Neural cell (in vitro differentiated cells): ENCODE measurements at regions not wholly inside any gene's neighbourhood (a gene's known extent, or its start where the extent isn't known, plus 50 kb on each side); places are given as distances from the start of the nearest gene placed in this dataset.

Experiments
- H2AFZ ChIP-seq: fragments of 200-600, 300-800 bp; sonication (generic), shearing (Covaris generic); 2 replicates; pipeline ENCODE4 v1.6.0; 2014; ENCODE audit warnings: low read depth, mild to moderate bottlenecking, antibody characterized with exemption, low read length, moderate library complexity
- H3F3A ChIP-seq: fragments of 200-600 bp; shearing (Covaris generic); 2 replicates; pipeline ENCODE4 v1.6.1; 2016; ENCODE audit warnings: mild to moderate bottlenecking, moderate library complexity, mixed read lengths, antibody characterized with exemption, low read length; ENCODE audit not compliant: insufficient read depth, poor library complexity, severe bottlenecking
- H3K27ac ChIP-seq: fragments of 200-600, 300-800 bp; sonication (generic), shearing (Covaris generic); 2 replicates; pipeline ENCODE4 v1.5.1; 2014; ENCODE audit warnings: mild to moderate bottlenecking, low read length, moderate library complexity
- H3K27me3 ChIP-seq: fragments of 300-800, 200-600 bp; sonication (generic), shearing (Covaris generic); 2 replicates; pipeline ENCODE4 v1.6.0; 2014; ENCODE audit warnings: mild to moderate bottlenecking, low read depth, low read length, moderate library complexity; ENCODE audit not compliant: insufficient read depth
- H3K36me3 ChIP-seq: fragments of 300-800, 200-600 bp; sonication (generic), shearing (Covaris generic); 2 replicates; pipeline ENCODE4 v1.5.1; 2014; ENCODE audit warnings: mild to moderate bottlenecking, antibody characterized with exemption, low read length, moderate library complexity; ENCODE audit not compliant: insufficient read depth
- H3K4me2 ChIP-seq: fragments of 300-800, 200-600 bp; sonication (generic), shearing (Covaris generic); 2 replicates; pipeline ENCODE4 v1.6.0; 2014; ENCODE audit warnings: mild to moderate bottlenecking, low read length
- H3K4me3 ChIP-seq: fragments of 300-800, 200-600 bp; sonication (generic), shearing (Covaris generic); 2 replicates; pipeline ENCODE4 v1.5.1; 2014; ENCODE audit warnings: mild to moderate bottlenecking, low read length, moderate library complexity
- H3K79me2 ChIP-seq: fragments of 200-600 bp; shearing (Covaris generic); replicated peaks from 2 replicates; pipeline ENCODE4 v1.6.0; 2014; ENCODE audit warnings: mild to moderate bottlenecking, low read length, moderate library complexity; ENCODE audit not compliant: insufficient read depth
- H3K9ac ChIP-seq: fragments of 300-800, 200-600 bp; sonication (generic), shearing (Covaris generic); 2 replicates; pipeline ENCODE4 v1.6.1; 2016; ENCODE audit warnings: mild to moderate bottlenecking, low read length, mixed read lengths
- H3K9me2 ChIP-seq: fragments of 200-600 bp; shearing (Covaris generic); 2 replicates; pipeline ENCODE4 v1.6.1; 2016; ENCODE audit warnings: mild to moderate bottlenecking, low read length, mixed read lengths; ENCODE audit not compliant: insufficient read depth
- H3K9me3 ChIP-seq: fragments of 200-600, 300-800 bp; sonication (generic), shearing (Covaris generic); 2 replicates; pipeline ENCODE4 v1.6.1; 2016; ENCODE audit warnings: mild to moderate bottlenecking, mixed run types, low read length, moderate library complexity, mixed read lengths
- H4K20me1 ChIP-seq: fragments of 200-600 bp; shearing (Covaris generic); 2 replicates; pipeline ENCODE4 v1.6.1; 2016; ENCODE audit warnings: mild to moderate bottlenecking, mixed run types; ENCODE audit not compliant: insufficient read depth
- EP300 ChIP-seq: fragments of 450-650 bp; conservative IDR thresholded peaks from 2 replicates; pipeline ENCODE4 v1.6.1; 2014; ENCODE audit warnings: antibody characterized with exemption, mild to moderate bottlenecking, moderate library complexity; ENCODE audit not compliant: poor library complexity, severe bottlenecking
- EZH2 ChIP-seq: fragments of 200-600, 300-800 bp; shearing (Covaris generic), sonication (generic); IDR thresholded peaks from 2 replicates; pipeline ENCODE4 v1.6.1; 2014; ENCODE audit warnings: antibody characterized with exemption, low read length, borderline replicate concordance, mild to moderate bottlenecking; ENCODE audit not compliant: insufficient read depth, poor library complexity, severe bottlenecking
- MXI1 ChIP-seq: fragments of 450-650 bp; conservative IDR thresholded peaks from 2 replicates; pipeline ENCODE4 v1.6.1; 2014; ENCODE audit warnings: antibody characterized with exemption, mild to moderate bottlenecking; ENCODE audit not compliant: poor library complexity, severe bottlenecking
- POLR2AphosphoS5 ChIP-seq: IDR thresholded peaks from 2 replicates; pipeline ENCODE4 v1.6.1; 2012
- RAD21 ChIP-seq: fragments of 450-650 bp; conservative IDR thresholded peaks from 2 replicates; pipeline ENCODE4 v1.6.1; 2014; ENCODE audit warnings: antibody characterized with exemption, mild to moderate bottlenecking, moderate library complexity
- SMC3 ChIP-seq: fragments of 450-650 bp; conservative IDR thresholded peaks from 2 replicates; pipeline ENCODE4 v1.6.1; 2014; ENCODE audit warnings: antibody characterized with exemption, mild to moderate bottlenecking, moderate library complexity; ENCODE audit not compliant: poor library complexity
- TAF1 ChIP-seq: IDR thresholded peaks from 2 replicates; pipeline ENCODE4 v1.6.1; 2012; ENCODE audit warnings: low read depth
- TF ChIP-seq, protein P1 (sequence below): IDR thresholded peaks from 2 replicates; pipeline ENCODE4 v1.6.1; 2012; ENCODE audit warnings: borderline replicate concordance
- TF ChIP-seq, protein P2 (sequence below): fragments of 450-650 bp; IDR thresholded peaks from 2 replicates; pipeline ENCODE4 v1.5.1; 2014; ENCODE audit warnings: antibody characterized with exemption, mild to moderate bottlenecking, moderate library complexity; ENCODE audit not compliant: poor library complexity, severe bottlenecking

DNA sequence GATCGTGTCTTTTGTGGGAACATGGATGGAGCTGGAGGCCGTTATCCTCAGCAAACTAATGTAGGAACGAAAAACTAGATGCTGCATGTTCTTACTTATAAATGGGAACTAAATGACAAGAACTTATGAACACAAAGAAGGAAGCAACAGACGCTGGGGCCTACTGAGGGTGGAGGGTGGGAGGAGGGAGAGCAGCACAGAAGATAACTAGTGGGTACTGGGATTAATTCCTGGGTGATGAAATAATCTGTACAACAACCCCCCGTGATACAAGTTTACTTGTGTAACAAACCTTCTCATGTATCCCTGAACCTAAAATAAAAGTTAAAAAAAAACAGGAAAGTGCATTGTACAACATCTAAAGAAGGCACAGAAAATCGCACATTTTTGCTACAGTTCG lies 59.0 kb upstream of the TMEM170B start:
- Histone ChIP-seq H3K27me3 (no peaks in the 10 kb centered on the region), H3K9me3 (no peaks in the 10 kb centered on the region), H3K4me3 (no peak overlapping the region), H3K36me3 (no peaks in the 10 kb centered on the region), H2AFZ (no peak overlapping the region), H3K27ac (no peak overlapping the region), H3K9ac (no peak overlapping the region), H3K79me2 (no peaks in the 10 kb centered on the region), H3K9me2 (no peaks in the 10 kb centered on the region), H4K20me1 (no peaks in the 10 kb centered on the region), H3K4me2 (no peak overlapping the region), H3F3A (no peaks in the 10 kb centered on the region)
- no peak for TF ChIP-seq TAF1
- no peak for TF ChIP-seq POLR2AphosphoS5
- no peak for TF ChIP-seq RAD21
- TF ChIP-seq EZH2, result no peak
- no peak for TF ChIP-seq SMC3
- TF ChIP-seq, protein P1, sequence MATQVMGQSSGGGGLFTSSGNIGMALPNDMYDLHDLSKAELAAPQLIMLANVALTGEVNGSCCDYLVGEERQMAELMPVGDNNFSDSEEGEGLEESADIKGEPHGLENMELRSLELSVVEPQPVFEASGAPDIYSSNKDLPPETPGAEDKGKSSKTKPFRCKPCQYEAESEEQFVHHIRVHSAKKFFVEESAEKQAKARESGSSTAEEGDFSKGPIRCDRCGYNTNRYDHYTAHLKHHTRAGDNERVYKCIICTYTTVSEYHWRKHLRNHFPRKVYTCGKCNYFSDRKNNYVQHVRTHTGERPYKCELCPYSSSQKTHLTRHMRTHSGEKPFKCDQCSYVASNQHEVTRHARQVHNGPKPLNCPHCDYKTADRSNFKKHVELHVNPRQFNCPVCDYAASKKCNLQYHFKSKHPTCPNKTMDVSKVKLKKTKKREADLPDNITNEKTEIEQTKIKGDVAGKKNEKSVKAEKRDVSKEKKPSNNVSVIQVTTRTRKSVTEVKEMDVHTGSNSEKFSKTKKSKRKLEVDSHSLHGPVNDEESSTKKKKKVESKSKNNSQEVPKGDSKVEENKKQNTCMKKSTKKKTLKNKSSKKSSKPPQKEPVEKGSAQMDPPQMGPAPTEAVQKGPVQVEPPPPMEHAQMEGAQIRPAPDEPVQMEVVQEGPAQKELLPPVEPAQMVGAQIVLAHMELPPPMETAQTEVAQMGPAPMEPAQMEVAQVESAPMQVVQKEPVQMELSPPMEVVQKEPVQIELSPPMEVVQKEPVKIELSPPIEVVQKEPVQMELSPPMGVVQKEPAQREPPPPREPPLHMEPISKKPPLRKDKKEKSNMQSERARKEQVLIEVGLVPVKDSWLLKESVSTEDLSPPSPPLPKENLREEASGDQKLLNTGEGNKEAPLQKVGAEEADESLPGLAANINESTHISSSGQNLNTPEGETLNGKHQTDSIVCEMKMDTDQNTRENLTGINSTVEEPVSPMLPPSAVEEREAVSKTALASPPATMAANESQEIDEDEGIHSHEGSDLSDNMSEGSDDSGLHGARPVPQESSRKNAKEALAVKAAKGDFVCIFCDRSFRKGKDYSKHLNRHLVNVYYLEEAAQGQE, result no peak
- TF ChIP-seq, protein P2, sequence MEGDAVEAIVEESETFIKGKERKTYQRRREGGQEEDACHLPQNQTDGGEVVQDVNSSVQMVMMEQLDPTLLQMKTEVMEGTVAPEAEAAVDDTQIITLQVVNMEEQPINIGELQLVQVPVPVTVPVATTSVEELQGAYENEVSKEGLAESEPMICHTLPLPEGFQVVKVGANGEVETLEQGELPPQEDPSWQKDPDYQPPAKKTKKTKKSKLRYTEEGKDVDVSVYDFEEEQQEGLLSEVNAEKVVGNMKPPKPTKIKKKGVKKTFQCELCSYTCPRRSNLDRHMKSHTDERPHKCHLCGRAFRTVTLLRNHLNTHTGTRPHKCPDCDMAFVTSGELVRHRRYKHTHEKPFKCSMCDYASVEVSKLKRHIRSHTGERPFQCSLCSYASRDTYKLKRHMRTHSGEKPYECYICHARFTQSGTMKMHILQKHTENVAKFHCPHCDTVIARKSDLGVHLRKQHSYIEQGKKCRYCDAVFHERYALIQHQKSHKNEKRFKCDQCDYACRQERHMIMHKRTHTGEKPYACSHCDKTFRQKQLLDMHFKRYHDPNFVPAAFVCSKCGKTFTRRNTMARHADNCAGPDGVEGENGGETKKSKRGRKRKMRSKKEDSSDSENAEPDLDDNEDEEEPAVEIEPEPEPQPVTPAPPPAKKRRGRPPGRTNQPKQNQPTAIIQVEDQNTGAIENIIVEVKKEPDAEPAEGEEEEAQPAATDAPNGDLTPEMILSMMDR, result no peak
- TF ChIP-seq EP300, result no peak
- TF ChIP-seq MXI1, result no peak

DNA sequence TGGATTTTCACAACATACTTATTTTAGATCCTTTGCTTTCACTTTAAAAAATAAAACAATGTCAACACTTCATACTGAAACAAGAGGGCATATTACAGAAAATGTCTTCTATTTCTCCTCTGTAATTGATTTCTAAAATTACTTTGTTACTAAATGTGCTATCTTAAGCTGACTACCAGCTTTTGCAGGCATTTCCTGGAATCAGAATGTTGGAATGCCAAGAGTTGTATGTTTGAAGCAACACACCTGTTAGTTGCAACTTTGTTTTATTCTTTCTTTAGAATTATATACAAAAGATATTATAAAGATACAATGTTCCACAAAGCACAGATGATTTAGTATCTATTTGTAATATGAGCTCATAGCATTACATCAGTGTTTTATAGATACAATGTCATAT lies 62.5 kb upstream of the TMEM170B start:
- Histone ChIP-seq H3K36me3 (no peaks in the 10 kb centered on the region), H2AFZ (no peak overlapping the region), H4K20me1 (no peaks in the 10 kb centered on the region), H3K9me2 (no peaks in the 10 kb centered on the region), H3K4me2 (no peak overlapping the region), H3K4me3 (no peak overlapping the region), H3K27me3 (no peaks in the 10 kb centered on the region), H3K79me2 (no peaks in the 10 kb centered on the region), H3F3A (no peaks in the 10 kb centered on the region), H3K9me3 (no peaks in the 10 kb centered on the region), H3K27ac (no peak overlapping the region), H3K9ac (no peak overlapping the region)
- TF ChIP-seq RAD21, result no peak
- TF ChIP-seq TAF1, result no peak
- TF ChIP-seq POLR2AphosphoS5, result no peak
- TF ChIP-seq EP300, result no peak
- TF ChIP-seq MXI1, result no peak
- TF ChIP-seq, protein P1, result no peak
- no peak for TF ChIP-seq EZH2
- TF ChIP-seq, protein P2, result no peak
- no peak for TF ChIP-seq SMC3
